Fibroblast of peridontal ligament (primary cell): ENCODE measurements at regions not wholly inside any gene's neighbourhood (a gene's known extent, or its start where the extent isn't known, plus 50 kb on each side); places are given as distances from the start of the nearest gene placed in this dataset.
"Not testable (repeated sequence)": the region's sequence is repeated elsewhere in the genome, so short reads cannot be mapped to it uniquely, and the experiment has no call there.

Experiments
- DNase-seq: peaks from one replicate; pipeline ENCODE4 v3.0.0-alpha.2; 2010; ENCODE audit errors: extremely low read depth

- DNase-seq: no peak
Observed at GRCh38 chr11:25515576-25515975, 816.4 kb upstream of the ANO3 start.

GRCh38 chr11:25520459-25520858, 811.5 kb upstream of the ANO3 start:
- no peak for DNase-seq

- DNase-seq: no peak
Observed at GRCh38 chr11:25527841-25528240, 804.1 kb upstream of the ANO3 start.

- DNase-seq: no peak
Observed at GRCh38 chr11:25529572-25529971, 802.4 kb upstream of the ANO3 start.

GRCh38 chr11:25535467-25536272, 796.3 kb upstream of the ANO3 start:
- DNase-seq: no peak

GRCh38 chr11:25536289-25536688, 795.6 kb upstream of the ANO3 start:
- DNase-seq: no peak

- DNase-seq: no peak
Observed at GRCh38 chr11:25537393-25537792, 794.5 kb upstream of the ANO3 start.

GRCh38 chr11:25547292-25547691, 784.6 kb upstream of the ANO3 start:
- DNase-seq: no peak

GRCh38 chr11:25562417-25562816, 769.5 kb upstream of the ANO3 start:
- peak; percentile 0 for DNase-seq

GRCh38 chr11:25565846-25566245, 766.1 kb upstream of the ANO3 start:
- DNase-seq: no peak

- no peak for DNase-seq
Observed at GRCh38 chr11:25566298-25567200, 765.4 kb upstream of the ANO3 start.

GRCh38 chr11:25576320-25576719, 755.6 kb upstream of the ANO3 start:
- DNase-seq: no peak

- not testable (repeated sequence) for DNase-seq
Observed at GRCh38 chr11:25579554-25579953, 752.4 kb upstream of the ANO3 start.

GRCh38 chr11:25583596-25583995, 748.3 kb upstream of the ANO3 start:
- DNase-seq: no peak

GRCh38 chr11:25587496-25587895, 744.4 kb upstream of the ANO3 start:
- DNase-seq: no peak

- no peak for DNase-seq
Observed at GRCh38 chr11:25593221-25593620, 738.7 kb upstream of the ANO3 start.

- no peak for DNase-seq
Observed at GRCh38 chr11:25596701-25597100, 735.2 kb upstream of the ANO3 start.

GRCh38 chr11:25597696-25598095, 734.2 kb upstream of the ANO3 start:
- DNase-seq: no peak

GRCh38 chr11:25602149-25602548, 729.8 kb upstream of the ANO3 start:
- DNase-seq: no peak

- DNase-seq: no peak
Observed at GRCh38 chr11:25602959-25603358, 729.0 kb upstream of the ANO3 start.

- no peak for DNase-seq
Observed at GRCh38 chr11:25612806-25613205, 719.1 kb upstream of the ANO3 start.

- no peak for DNase-seq
Observed at GRCh38 chr11:25613451-25613850, 718.5 kb upstream of the ANO3 start.

- no peak for DNase-seq
Observed at GRCh38 chr11:25613865-25614264, 718.1 kb upstream of the ANO3 start.
